ENCODE measurements at regions not wholly inside any gene's neighbourhood (a gene's known extent, or its start where the extent isn't known, plus 50 kb on each side); places are given as distances from the start of the nearest gene placed in this dataset.

DNA sequence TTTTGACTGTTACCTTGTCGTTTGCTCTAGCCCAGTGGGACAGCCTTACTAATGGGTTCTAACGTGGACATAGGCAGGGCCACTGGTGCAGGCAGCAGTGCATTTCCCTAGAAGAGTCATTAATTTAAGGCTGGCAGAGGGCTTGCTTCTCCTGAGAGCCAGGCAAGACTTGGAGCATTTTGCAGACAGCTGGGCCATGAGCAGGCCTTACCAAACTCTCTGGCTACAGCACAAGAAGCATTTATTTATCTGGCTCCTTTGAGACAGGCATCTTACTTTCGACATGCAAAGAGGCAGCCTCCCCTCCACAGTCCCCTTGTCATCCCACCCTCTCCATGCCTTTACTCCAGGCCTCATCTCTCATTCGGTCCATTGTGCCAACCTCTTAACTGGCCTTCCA is 139.9 kb downstream of the CSNK2A3 start:
- TF ChIP-seq SMAD3 (CRISPR knock-in tag; IDR thresholded peaks at IDR 0.05; ENCODE audit: borderline replicate concordance) (no peak), TCF7 (CRISPR knock-in tag; IDR thresholded peaks at IDR 0.05; ENCODE audit: low read depth) (no peak), ZNF317 (CRISPR knock-in tag; IDR thresholded peaks at IDR 0.05; ENCODE audit: borderline replicate concordance, low read depth) (no peak), ESRRA (CRISPR knock-in tag; IDR thresholded peaks at IDR 0.05; ENCODE audit: borderline replicate concordance) (no peak)
- TF ChIP-seq, protein P1, sequence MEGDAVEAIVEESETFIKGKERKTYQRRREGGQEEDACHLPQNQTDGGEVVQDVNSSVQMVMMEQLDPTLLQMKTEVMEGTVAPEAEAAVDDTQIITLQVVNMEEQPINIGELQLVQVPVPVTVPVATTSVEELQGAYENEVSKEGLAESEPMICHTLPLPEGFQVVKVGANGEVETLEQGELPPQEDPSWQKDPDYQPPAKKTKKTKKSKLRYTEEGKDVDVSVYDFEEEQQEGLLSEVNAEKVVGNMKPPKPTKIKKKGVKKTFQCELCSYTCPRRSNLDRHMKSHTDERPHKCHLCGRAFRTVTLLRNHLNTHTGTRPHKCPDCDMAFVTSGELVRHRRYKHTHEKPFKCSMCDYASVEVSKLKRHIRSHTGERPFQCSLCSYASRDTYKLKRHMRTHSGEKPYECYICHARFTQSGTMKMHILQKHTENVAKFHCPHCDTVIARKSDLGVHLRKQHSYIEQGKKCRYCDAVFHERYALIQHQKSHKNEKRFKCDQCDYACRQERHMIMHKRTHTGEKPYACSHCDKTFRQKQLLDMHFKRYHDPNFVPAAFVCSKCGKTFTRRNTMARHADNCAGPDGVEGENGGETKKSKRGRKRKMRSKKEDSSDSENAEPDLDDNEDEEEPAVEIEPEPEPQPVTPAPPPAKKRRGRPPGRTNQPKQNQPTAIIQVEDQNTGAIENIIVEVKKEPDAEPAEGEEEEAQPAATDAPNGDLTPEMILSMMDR (IDR thresholded peaks at IDR 0.05), result no peak
- TF ChIP-seq, protein P2, sequence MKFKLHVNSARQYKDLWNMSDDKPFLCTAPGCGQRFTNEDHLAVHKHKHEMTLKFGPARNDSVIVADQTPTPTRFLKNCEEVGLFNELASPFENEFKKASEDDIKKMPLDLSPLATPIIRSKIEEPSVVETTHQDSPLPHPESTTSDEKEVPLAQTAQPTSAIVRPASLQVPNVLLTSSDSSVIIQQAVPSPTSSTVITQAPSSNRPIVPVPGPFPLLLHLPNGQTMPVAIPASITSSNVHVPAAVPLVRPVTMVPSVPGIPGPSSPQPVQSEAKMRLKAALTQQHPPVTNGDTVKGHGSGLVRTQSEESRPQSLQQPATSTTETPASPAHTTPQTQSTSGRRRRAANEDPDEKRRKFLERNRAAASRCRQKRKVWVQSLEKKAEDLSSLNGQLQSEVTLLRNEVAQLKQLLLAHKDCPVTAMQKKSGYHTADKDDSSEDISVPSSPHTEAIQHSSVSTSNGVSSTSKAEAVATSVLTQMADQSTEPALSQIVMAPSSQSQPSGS (CRISPR knock-in tag; IDR thresholded peaks at IDR 0.05; ENCODE audit: borderline replicate concordance, low read depth), result no peak
- TF ChIP-seq, protein P3, sequence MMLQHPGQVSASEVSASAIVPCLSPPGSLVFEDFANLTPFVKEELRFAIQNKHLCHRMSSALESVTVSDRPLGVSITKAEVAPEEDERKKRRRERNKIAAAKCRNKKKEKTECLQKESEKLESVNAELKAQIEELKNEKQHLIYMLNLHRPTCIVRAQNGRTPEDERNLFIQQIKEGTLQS (CRISPR knock-in tag; conservative IDR thresholded peaks at IDR 0.05), result no peak
- TF ChIP-seq, protein P4, sequence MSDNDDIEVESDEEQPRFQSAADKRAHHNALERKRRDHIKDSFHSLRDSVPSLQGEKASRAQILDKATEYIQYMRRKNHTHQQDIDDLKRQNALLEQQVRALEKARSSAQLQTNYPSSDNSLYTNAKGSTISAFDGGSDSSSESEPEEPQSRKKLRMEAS (CRISPR knock-in tag; IDR thresholded peaks at IDR 0.05), result no peak
